AG09319 (cell line): ENCODE measurements at regions not wholly inside any gene's neighbourhood (a gene's known extent, or its start where the extent isn't known, plus 50 kb on each side); places are given as distances from the start of the nearest gene placed in this dataset.
"Not testable (repeated sequence)": the region's sequence is repeated elsewhere in the genome, so short reads cannot be mapped to it uniquely, and the experiment has no call there.

Experiments
- DNase-seq: peaks from one replicate; pipeline ENCODE4 v3.0.0-alpha.2; 2010; ENCODE audit warnings: low read depth; ENCODE audit errors: extremely low read depth
- CTCF ChIP-seq: IDR thresholded peaks from 2 replicates; pipeline ENCODE4 v1.5.1; 2011; ENCODE audit warnings: low read depth, mild to moderate bottlenecking, inconsistent platforms, low read length, moderate library complexity

GRCh38 chr7:25056368-25056767 lies 68.7 kb downstream of the CYCS start:
- DNase-seq, result no peak
- no peak for TF ChIP-seq CTCF

GRCh38 chr7:25055520-25056220 lies 69.4 kb downstream of the CYCS start:
- no peak for DNase-seq
- TF ChIP-seq CTCF, result no peak

GRCh38 chr7:25054819-25055519 lies 70.1 kb downstream of the CYCS start:
- TF ChIP-seq CTCF, result no peak
- no peak for DNase-seq

GRCh38 chr7:25050223-25050622 lies 70.2 kb upstream of the OSBPL3 start:
- TF ChIP-seq CTCF, result no peak
- DNase-seq, result no peak

- no peak for DNase-seq
- TF ChIP-seq CTCF, result no peak
Measured at GRCh38 chr7:25048444-25048834, 68.5 kb upstream of the OSBPL3 start.

- DNase-seq, result not testable (repeated sequence)
Measured at GRCh38 chr7:25047571-25048443, 67.8 kb upstream of the OSBPL3 start.

- TF ChIP-seq CTCF, result no peak
- DNase-seq, result no peak
Measured at GRCh38 chr7:25037325-25037724, 57.3 kb upstream of the OSBPL3 start.
